C4-2B (cell line): ENCODE measurements at regions not wholly inside any gene's neighbourhood (a gene's known extent, or its start where the extent isn't known, plus 50 kb on each side); places are given as distances from the start of the nearest gene placed in this dataset.

Experiments used
- CTCF ChIP-seq: fragments of 450-650 bp; conservative IDR thresholded peaks from 2 replicates; pipeline ENCODE4 v1.5.1; 2017; ENCODE audit warnings: mild to moderate bottlenecking
- ZFX ChIP-seq: fragments of 450-650 bp; IDR thresholded peaks from 2 replicates; pipeline ENCODE4 v1.6.1; 2017

GRCh38 chr1:177629526-177629925, 340.3 kb downstream of the SEC16B start:
- TF ChIP-seq CTCF: no peak
- TF ChIP-seq ZFX: no peak
